Stomach (tissue), 8 donors: ENCODE measurements at regions not wholly inside any gene's neighbourhood (a gene's known extent, or its start where the extent isn't known, plus 50 kb on each side); places are given as distances from the start of the nearest gene placed in this dataset.
"Not testable (repeated sequence)": the region's sequence is repeated elsewhere in the genome, so short reads cannot be mapped to it uniquely, and the experiment has no call there.

Experiments
- DNase-seq, 2 donors: peaks; one replicate each; pipeline versions ENCODE4 v3.0.0 to v3.0.0-alpha.2; 2013 to 2019
- H3K27ac ChIP-seq, 5 donors: fragments of 200-600 bp in 4 of 5; sonication (generic) in 4 of 5; one replicate each; pipeline ENCODE4 v1.5.1; 2013 to 2019; ENCODE audit warnings: mild to moderate bottlenecking in 1 of 5, moderate library complexity in 1 of 5
- H3K27me3 ChIP-seq, 3 donors: fragments of 200-600 bp; sonication (generic); one replicate each; pipeline ENCODE4 v1.5.1; 2017 to 2019; ENCODE audit warnings: mixed run types in 1 of 3
- H3K36me3 ChIP-seq, 4 donors: fragments of 200-600 bp; sonication (generic); 1 replicate in 3 of 4; 2 replicates in 1 of 4; pipeline ENCODE4 v1.5.1; 2016 to 2019
- H3K4me1 ChIP-seq, 4 donors: fragments of 200-600 bp; sonication (generic); one replicate each; pipeline ENCODE4 v1.5.1; 2016 to 2019
- H3K4me3 ChIP-seq, 4 donors: fragments of 200-600 bp; sonication (generic) in 3 of 4; one replicate each; pipeline ENCODE4 v1.5.1; 2016 to 2019; ENCODE audit warnings: mild to moderate bottlenecking in 1 of 4
- H3K9me3 ChIP-seq, 4 donors: fragments of 200-600 bp; sonication (generic); one replicate each; pipeline ENCODE4 v1.5.1; 2016 to 2019
- EP300 ChIP-seq: sonication (generic); formaldehyde crosslinking; IDR thresholded peaks from one replicate; pipeline ENCODE4 v1.6.1; 2017; ENCODE audit warnings: antibody characterized with exemption
- POLR2A ChIP-seq, 4 donors: fragments of 450-650 bp; IDR thresholded peaks; one replicate each; pipeline ENCODE4 v1.6.1; 2016; ENCODE audit warnings: antibody characterized with exemption in 4 of 4, control low read depth in 2 of 4, mild to moderate bottlenecking in 1 of 4, moderate library complexity in 1 of 4
- POLR2AphosphoS5 ChIP-seq, 3 donors: sonication (generic); formaldehyde crosslinking; IDR thresholded peaks; one replicate each; pipeline ENCODE4 v1.6.1; 2016; ENCODE audit warnings: antibody characterized with exemption in 3 of 3
- WGBS, 5 donors: extraction: QIAGEN DNeasy Blood & Tissue Kit in 3 of 5; methylation state at CpG; one replicate each; pipeline versions ENCODE4 v1.1.5 to v1.1.7; 2013 to 2018; 5-methylcytosine and 5-hydroxymethylcytosine counted together
- intact Hi-C: fragments of 100-400 bp; cut with DNase I; formaldehyde crosslinking; loops from one replicate; pipeline ENCODE4 v1.15.1; 2023; ENCODE audit warnings: low total_unique reads
- TF ChIP-seq, protein P1 (sequence below), 7 experiments: fragments of 450-650 bp in 4 of 7; fragments of 200-600 bp in 3 of 7; sonication (generic) in 3 of 7; IDR thresholded peaks; one replicate each; pipeline ENCODE4 v1.5.1; 2016 to 2019; ENCODE audit warnings: antibody characterized with exemption in 7 of 7, control low read depth in 2 of 7, mild to moderate bottlenecking in 1 of 7
- donor health status: healthy with polysubstance abuse.
- donor health status: Bipolar disorder and iron deficiency.
- donor health status: healthy.

DNA sequence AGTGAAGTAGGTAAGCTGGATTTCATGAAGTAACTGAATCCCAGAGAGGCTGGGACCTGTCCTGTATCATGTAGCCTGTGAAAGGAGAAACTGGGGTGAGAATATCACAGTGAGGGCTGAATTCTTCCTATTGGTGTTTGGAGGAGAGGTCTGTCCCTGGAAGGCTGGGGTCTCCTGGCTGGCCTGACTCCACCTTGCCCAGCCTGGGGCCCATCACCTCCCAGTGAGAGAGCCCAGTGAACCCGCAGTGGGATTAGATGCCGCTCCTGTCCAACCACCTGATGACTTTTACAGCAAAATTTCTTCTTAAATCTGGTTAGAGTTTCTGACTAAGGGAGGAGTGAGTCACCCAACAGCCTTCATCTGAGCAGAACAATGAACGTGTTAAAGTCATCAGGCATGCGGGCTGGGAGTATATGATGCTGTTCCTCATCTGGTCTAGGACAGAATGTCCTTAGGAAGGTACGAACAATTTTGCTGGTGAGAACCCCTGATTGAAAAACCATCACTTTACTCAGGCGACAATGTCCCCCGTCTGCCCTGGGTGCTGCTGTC, 152.9 kb downstream of the LPIN1 start:
- TF ChIP-seq, protein P1, sequence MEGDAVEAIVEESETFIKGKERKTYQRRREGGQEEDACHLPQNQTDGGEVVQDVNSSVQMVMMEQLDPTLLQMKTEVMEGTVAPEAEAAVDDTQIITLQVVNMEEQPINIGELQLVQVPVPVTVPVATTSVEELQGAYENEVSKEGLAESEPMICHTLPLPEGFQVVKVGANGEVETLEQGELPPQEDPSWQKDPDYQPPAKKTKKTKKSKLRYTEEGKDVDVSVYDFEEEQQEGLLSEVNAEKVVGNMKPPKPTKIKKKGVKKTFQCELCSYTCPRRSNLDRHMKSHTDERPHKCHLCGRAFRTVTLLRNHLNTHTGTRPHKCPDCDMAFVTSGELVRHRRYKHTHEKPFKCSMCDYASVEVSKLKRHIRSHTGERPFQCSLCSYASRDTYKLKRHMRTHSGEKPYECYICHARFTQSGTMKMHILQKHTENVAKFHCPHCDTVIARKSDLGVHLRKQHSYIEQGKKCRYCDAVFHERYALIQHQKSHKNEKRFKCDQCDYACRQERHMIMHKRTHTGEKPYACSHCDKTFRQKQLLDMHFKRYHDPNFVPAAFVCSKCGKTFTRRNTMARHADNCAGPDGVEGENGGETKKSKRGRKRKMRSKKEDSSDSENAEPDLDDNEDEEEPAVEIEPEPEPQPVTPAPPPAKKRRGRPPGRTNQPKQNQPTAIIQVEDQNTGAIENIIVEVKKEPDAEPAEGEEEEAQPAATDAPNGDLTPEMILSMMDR (IDR thresholded peaks at IDR 0.05), result no peak
- no peak for TF ChIP-seq EP300
- TF ChIP-seq POLR2A (IDR thresholded peaks at IDR 0.05), result no peak
- H3K4me3 ChIP-seq, result no peak overlapping the region
- WGBS, 5 donors, result 82 to 89% (median 87%) methylated on average over 7 of the region's 7 CpGs
- H3K4me1 ChIP-seq, result no peaks in the 10 kb centered on the region
- no peaks in the 10 kb centered on the region for H3K36me3 ChIP-seq
- no peaks in the 10 kb centered on the region for H3K9me3 ChIP-seq
- no peak for DNase-seq
- H3K27me3 ChIP-seq, result no peaks in the 10 kb centered on the region
- H3K27ac ChIP-seq, result no peak overlapping the region
- intact Hi-C loops, result no loop called here

DNA sequence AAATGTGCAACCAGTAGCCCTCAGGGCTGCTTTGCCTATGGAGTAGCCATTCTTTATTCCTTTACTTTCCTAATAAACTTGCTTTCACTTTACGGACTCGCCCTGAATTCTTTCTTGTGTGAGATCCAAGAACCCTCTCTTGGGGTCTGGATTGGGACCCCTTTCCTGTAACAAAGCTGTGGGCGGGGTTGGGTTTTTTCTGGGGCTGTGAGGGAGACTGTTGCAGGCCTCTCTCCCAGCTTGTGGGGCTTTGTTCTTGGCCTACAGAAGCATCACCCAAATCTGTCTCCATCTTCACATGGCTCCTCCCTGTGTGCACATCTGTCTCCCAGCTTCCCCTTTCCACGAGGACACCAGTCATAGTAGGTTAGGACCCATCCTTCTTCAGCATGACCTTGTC, 154.5 kb downstream of the LPIN1 start:
- 77 to 86% (median 84%) methylated on average over 4 of the region's 4 CpGs for WGBS, 5 donors
- H3K27me3 ChIP-seq, H3K27ac ChIP-seq, DNase-seq, H3K9me3 ChIP-seq, H3K36me3 ChIP-seq, H3K4me3 ChIP-seq, H3K4me1 ChIP-seq, intact Hi-C loops: not testable (repeated sequence)

DNA sequence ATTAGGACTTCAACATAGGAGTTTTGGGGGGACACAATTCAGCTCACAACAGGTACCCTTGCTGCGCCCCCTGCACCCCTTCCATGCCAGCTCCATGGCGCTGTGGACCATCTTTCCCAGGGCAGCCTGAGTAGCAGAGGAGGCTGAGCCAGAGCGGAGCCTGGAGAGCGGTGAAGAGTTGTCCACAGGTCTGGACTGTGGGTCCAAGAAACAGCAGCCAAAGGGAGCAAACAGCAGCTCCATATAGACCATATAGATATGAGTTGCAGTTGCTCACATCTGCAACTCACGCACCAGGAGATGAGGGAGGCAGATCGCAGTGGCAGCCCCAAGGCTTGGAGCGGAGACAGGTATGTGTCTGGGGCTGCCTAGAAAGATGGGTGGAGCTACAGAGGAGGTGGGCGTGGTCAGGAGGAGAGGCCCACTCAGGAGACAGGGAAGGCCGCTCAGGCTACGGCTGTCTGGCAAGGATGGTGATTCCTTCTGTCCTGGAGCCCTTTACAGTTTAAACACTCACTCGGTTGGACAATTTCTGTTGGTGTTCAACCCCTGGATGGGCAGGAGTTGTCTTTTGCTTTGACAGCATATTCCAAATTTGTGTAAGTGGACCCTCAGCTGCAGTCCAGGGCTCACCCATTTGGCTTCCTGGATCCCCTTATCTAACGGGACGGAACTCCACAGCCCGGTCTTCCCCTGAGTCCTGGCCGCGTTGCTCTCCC, 155.1 kb downstream of the LPIN1 start:
- intact Hi-C loops, result no loop called here
- H3K27me3 ChIP-seq, result no peaks in the 10 kb centered on the region
- H3K4me3 ChIP-seq, result no peak overlapping the region
- H3K4me1 ChIP-seq, result no peaks in the 10 kb centered on the region
- no peaks in the 10 kb centered on the region for H3K9me3 ChIP-seq
- no peaks in the 10 kb centered on the region for H3K36me3 ChIP-seq
- TF ChIP-seq, protein P1 (IDR thresholded peaks at IDR 0.05), result no peak
- TF ChIP-seq EP300, result no peak
- no peak for TF ChIP-seq POLR2AphosphoS5 (IDR thresholded peaks at IDR 0.05)
- no peak for TF ChIP-seq POLR2A (IDR thresholded peaks at IDR 0.05)
- DNase-seq, result no peak
- no peak overlapping the region for H3K27ac ChIP-seq
- 89 to 94% (median 93%) methylated on average over 16 of the region's 16 CpGs for WGBS, 5 donors

DNA sequence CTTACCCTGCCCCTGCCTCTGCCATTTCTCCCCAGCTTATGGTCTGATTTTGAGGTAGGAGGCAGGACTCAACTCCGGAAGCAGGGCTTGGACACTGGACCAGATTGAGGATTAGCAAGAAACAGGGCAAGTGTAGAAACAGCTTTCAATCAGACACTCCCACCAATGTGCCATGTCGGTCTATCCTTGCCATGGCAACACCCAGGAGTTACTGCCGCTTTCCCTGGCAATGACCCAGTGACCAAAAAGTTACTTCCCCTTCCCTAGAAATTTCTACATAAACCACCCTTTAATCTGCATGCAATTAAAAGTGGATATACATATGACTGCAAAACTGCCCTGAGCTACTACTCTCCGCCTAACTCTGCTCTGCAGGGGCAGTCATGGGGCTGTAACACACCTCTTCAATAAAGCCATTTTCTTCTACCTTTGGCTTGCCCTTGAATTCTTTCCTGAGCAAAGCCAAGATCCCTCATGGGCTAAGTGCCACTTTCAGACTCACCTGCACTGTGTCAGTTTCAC, 156.7 kb downstream of the LPIN1 start:
- H3K4me3 ChIP-seq, result no peak overlapping the region
- 73 to 98% (median 87%) methylated on average over 4 of the region's 4 CpGs for WGBS, 5 donors
- H3K27ac ChIP-seq, result no peak overlapping the region
- no peaks in the 10 kb centered on the region for H3K27me3 ChIP-seq
- no peaks in the 10 kb centered on the region for H3K4me1 ChIP-seq
- intact Hi-C loops, result no loop called here
- TF ChIP-seq POLR2AphosphoS5 (IDR thresholded peaks at IDR 0.05) (no peak), EP300 (no peak), POLR2A (IDR thresholded peaks at IDR 0.05) (no peak)
- TF ChIP-seq, protein P1 (IDR thresholded peaks at IDR 0.05), result no peak
- DNase-seq, result no peak
- no peaks in the 10 kb centered on the region for H3K36me3 ChIP-seq
- peaks cover 0 to 4% (median 0%) of the 10 kb centered on the region in 4 donors for H3K9me3 ChIP-seq

DNA sequence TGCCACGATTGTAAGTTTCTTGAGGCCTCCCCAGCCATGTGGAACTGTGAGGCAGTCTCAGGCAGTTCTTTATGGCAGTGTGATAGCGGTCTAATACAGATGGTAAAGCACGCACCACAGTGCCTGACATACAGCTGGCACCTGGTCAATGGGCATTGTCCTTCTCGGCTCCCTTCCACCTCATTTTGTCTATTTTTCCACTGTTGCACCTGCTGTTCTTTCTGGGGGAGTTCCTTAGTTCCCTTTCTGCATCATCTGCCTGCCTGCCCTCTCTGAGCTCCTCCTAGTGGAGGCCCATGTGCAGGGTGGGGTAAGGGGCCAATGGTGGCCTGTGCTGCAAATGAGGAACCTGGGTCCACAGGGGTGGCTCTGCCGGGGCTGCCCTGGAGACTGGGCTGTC, 157.6 kb downstream of the LPIN1 start:
- WGBS, 5 donors, result 71 to 84% (median 78%) methylated on average over 5 of the region's 5 CpGs
- intact Hi-C loops, result no loop called here
- peaks cover 0 to 4% (median 0%) of the 10 kb centered on the region in 4 donors for H3K9me3 ChIP-seq
- no peaks in the 10 kb centered on the region for H3K4me1 ChIP-seq
- H3K27ac ChIP-seq, result no peak overlapping the region
- DNase-seq, result no peak
- H3K4me3 ChIP-seq, result no peak overlapping the region
- TF ChIP-seq POLR2A (IDR thresholded peaks at IDR 0.05), result no peak
- no peak for TF ChIP-seq EP300
- no peak for TF ChIP-seq POLR2AphosphoS5 (IDR thresholded peaks at IDR 0.05)
- TF ChIP-seq, protein P1 (IDR thresholded peaks at IDR 0.05), result no peak
- no peaks in the 10 kb centered on the region for H3K36me3 ChIP-seq
- H3K27me3 ChIP-seq, result no peaks in the 10 kb centered on the region
